Right ventricle myocardium inferior (tissue), 1 donor: ENCODE measurements at regions not wholly inside any gene's neighbourhood (a gene's known extent, or its start where the extent isn't known, plus 50 kb on each side); places are given as distances from the start of the nearest gene placed in this dataset.

ENCODE experiments used
- ATAC-seq: fragments of 200-7000 bp; cut with Tn5 transposase; one replicate; pipeline ENCODE4 v1.9.1; 2020; ENCODE audit warnings: mild to moderate bottlenecking, moderate library complexity
- DNase-seq: peaks from one replicate; pipeline ENCODE4 v3.0.0; 2021; ENCODE audit errors: missing footprints
- intact Hi-C: fragments of 100-400 bp; cut with DNase I; formaldehyde crosslinking; loops from one replicate; pipeline ENCODE4 v1.11.0; 2022
- donor health status: DM: no; HTN: yes; CAD: no; lungs with severe emphysema.

GRCh38 chr1:90508376-90509167 is 208.5 kb downstream of the BARHL2 start:
- intact Hi-C loops, result no loop called here
- DNase-seq (no peak), ATAC-seq (no peak)

- intact Hi-C loops, result no loop called here
- no peak for DNase-seq
- ATAC-seq, result no peak
Measured at GRCh38 chr1:90507173-90507572, 209.9 kb downstream of the BARHL2 start.

GRCh38 chr1:90505806-90506205 is 211.3 kb downstream of the BARHL2 start:
- intact Hi-C loops, result no loop called here
- no peak for DNase-seq
- ATAC-seq, result no peak

GRCh38 chr1:90504509-90504908 is 212.6 kb downstream of the BARHL2 start:
- DNase-seq, result no peak
- intact Hi-C loops, result no loop called here
- no peak for ATAC-seq

- no peak for DNase-seq
- intact Hi-C loops, result no loop called here
Measured at GRCh38 chr1:90502696-90503095, 214.4 kb downstream of the BARHL2 start.

GRCh38 chr1:90502194-90502593 is 214.9 kb downstream of the BARHL2 start:
- no peak for ATAC-seq
- intact Hi-C loops, result no loop called here

More at GRCh38 chr1:90502696-90503095, 214.4 kb downstream of the BARHL2 start:
- no peak for ATAC-seq

GRCh38 chr1:90501281-90501680 is 215.8 kb downstream of the BARHL2 start:
- no peak for DNase-seq
- intact Hi-C loops, result no loop called here
- ATAC-seq, result no peak

More at GRCh38 chr1:90502194-90502593, 214.9 kb downstream of the BARHL2 start:
- DNase-seq, result no peak

- ATAC-seq, result no peak
- DNase-seq, result no peak
- intact Hi-C loops, result no loop called here
Measured at GRCh38 chr1:90494748-90495282, 222.3 kb downstream of the BARHL2 start.

- ATAC-seq, result no peak
- DNase-seq, result no peak
- intact Hi-C loops, result no loop called here
Measured at GRCh38 chr1:90488451-90488850, 228.7 kb downstream of the BARHL2 start.

GRCh38 chr1:90486996-90487395 is 230.1 kb downstream of the BARHL2 start:
- no peak for ATAC-seq
- intact Hi-C loops, result no loop called here
- no peak for DNase-seq

- intact Hi-C loops, result no loop called here
- no peak for ATAC-seq
- DNase-seq, result no peak
Measured at GRCh38 chr1:90486134-90486824, 230.8 kb downstream of the BARHL2 start.

- intact Hi-C loops, result no loop called here
- no peak for DNase-seq
- no peak for ATAC-seq
Measured at GRCh38 chr1:90480271-90480835, 236.7 kb downstream of the BARHL2 start.

- intact Hi-C loops, result no loop called here
- ATAC-seq (no peak), DNase-seq (no peak)
Measured at GRCh38 chr1:90476994-90477393, 240.1 kb downstream of the BARHL2 start.

GRCh38 chr1:90476411-90476810 is 240.7 kb downstream of the BARHL2 start:
- no peak for ATAC-seq
- DNase-seq, result no peak
- intact Hi-C loops, result no loop called here

- no peak for ATAC-seq
- no peak for DNase-seq
- intact Hi-C loops, result no loop called here
Measured at GRCh38 chr1:90475631-90476030, 241.5 kb downstream of the BARHL2 start.

- intact Hi-C loops, result no loop called here
- DNase-seq (no peak), ATAC-seq (no peak)
Measured at GRCh38 chr1:90474731-90475130, 242.4 kb downstream of the BARHL2 start.

- no peak for ATAC-seq
- intact Hi-C loops, result no loop called here
- no peak for DNase-seq
Measured at GRCh38 chr1:90474158-90474557, 242.9 kb downstream of the BARHL2 start.

- intact Hi-C loops, result no loop called here
- DNase-seq, result no peak
- no peak for ATAC-seq
Measured at GRCh38 chr1:90472775-90473174, 244.3 kb downstream of the BARHL2 start.

- DNase-seq, result no peak
Measured at GRCh38 chr1:90459570-90459969, 257.5 kb downstream of the BARHL2 start.

GRCh38 chr1:90457985-90458384 is 259.1 kb downstream of the BARHL2 start:
- no peak for ATAC-seq
- no peak for DNase-seq
- intact Hi-C loops, result no loop called here

More at GRCh38 chr1:90459570-90459969, 257.5 kb downstream of the BARHL2 start:
- intact Hi-C loops, result no loop called here
- ATAC-seq, result no peak
